ENCODE measurements at regions not wholly inside any gene's neighbourhood (a gene's known extent, or its start where the extent isn't known, plus 50 kb on each side); places are given as distances from the start of the nearest gene placed in this dataset.

DNA sequence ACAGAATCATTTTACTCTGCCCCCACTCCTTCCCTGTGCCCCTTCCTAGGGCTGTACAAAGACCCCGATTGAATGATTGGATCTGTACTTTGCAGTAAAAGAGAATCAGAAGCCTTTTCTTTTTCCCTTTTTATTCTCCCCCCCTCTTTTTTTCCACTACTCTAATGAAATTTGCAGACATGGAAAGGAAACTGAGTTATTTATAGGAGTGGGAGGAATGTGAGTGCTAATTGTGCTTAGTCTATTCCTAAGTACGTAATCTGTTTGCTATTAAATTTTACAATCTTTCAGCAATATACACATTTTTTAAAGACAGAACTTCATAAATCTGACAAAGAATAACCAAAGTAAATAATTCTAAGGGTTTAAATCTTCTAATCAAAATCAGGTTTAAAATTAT is 314.3 kb downstream of the MAP2K6 start:
- TF ChIP-seq, protein P1, sequence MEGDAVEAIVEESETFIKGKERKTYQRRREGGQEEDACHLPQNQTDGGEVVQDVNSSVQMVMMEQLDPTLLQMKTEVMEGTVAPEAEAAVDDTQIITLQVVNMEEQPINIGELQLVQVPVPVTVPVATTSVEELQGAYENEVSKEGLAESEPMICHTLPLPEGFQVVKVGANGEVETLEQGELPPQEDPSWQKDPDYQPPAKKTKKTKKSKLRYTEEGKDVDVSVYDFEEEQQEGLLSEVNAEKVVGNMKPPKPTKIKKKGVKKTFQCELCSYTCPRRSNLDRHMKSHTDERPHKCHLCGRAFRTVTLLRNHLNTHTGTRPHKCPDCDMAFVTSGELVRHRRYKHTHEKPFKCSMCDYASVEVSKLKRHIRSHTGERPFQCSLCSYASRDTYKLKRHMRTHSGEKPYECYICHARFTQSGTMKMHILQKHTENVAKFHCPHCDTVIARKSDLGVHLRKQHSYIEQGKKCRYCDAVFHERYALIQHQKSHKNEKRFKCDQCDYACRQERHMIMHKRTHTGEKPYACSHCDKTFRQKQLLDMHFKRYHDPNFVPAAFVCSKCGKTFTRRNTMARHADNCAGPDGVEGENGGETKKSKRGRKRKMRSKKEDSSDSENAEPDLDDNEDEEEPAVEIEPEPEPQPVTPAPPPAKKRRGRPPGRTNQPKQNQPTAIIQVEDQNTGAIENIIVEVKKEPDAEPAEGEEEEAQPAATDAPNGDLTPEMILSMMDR (IDR thresholded peaks at IDR 0.05; ENCODE audit: poor library complexity, severe bottlenecking), result no peak
- TF ChIP-seq TAF1 (IDR thresholded peaks at IDR 0.05; ENCODE audit: low read depth), result no peak
- TF ChIP-seq EZH2 (IDR thresholded peaks at IDR 0.05; ENCODE audit: borderline replicate concordance, insufficient read depth, low read length, poor library complexity, severe bottlenecking), result no peak
- no peak for TF ChIP-seq MXI1 (conservative IDR thresholded peaks at IDR 0.05; ENCODE audit: poor library complexity, severe bottlenecking)
- no peak for TF ChIP-seq POLR2AphosphoS5 (IDR thresholded peaks at IDR 0.05)
- TF ChIP-seq, protein P2, sequence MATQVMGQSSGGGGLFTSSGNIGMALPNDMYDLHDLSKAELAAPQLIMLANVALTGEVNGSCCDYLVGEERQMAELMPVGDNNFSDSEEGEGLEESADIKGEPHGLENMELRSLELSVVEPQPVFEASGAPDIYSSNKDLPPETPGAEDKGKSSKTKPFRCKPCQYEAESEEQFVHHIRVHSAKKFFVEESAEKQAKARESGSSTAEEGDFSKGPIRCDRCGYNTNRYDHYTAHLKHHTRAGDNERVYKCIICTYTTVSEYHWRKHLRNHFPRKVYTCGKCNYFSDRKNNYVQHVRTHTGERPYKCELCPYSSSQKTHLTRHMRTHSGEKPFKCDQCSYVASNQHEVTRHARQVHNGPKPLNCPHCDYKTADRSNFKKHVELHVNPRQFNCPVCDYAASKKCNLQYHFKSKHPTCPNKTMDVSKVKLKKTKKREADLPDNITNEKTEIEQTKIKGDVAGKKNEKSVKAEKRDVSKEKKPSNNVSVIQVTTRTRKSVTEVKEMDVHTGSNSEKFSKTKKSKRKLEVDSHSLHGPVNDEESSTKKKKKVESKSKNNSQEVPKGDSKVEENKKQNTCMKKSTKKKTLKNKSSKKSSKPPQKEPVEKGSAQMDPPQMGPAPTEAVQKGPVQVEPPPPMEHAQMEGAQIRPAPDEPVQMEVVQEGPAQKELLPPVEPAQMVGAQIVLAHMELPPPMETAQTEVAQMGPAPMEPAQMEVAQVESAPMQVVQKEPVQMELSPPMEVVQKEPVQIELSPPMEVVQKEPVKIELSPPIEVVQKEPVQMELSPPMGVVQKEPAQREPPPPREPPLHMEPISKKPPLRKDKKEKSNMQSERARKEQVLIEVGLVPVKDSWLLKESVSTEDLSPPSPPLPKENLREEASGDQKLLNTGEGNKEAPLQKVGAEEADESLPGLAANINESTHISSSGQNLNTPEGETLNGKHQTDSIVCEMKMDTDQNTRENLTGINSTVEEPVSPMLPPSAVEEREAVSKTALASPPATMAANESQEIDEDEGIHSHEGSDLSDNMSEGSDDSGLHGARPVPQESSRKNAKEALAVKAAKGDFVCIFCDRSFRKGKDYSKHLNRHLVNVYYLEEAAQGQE (IDR thresholded peaks at IDR 0.05; ENCODE audit: borderline replicate concordance), result no peak
- no peak for TF ChIP-seq EP300 (conservative IDR thresholded peaks at IDR 0.05; ENCODE audit: poor library complexity, severe bottlenecking)
